ENCODE measurements at regions not wholly inside any gene's neighbourhood (a gene's known extent, or its start where the extent isn't known, plus 50 kb on each side); places are given as distances from the start of the nearest gene placed in this dataset.

- TF ChIP-seq GATA3 (IDR thresholded peaks at IDR 0.05; ENCODE audit: low read depth, low read length), result no peak
- TF ChIP-seq GATA2 (IDR thresholded peaks at IDR 0.05; ENCODE audit: low read depth, low read length), result no peak
Observed at GRCh38 chr18:24991141-24992060, 360.6 kb downstream of the ZNF521 start.

- no peak for TF ChIP-seq GATA3 (IDR thresholded peaks at IDR 0.05; ENCODE audit: low read depth, low read length)
- no peak for TF ChIP-seq GATA2 (IDR thresholded peaks at IDR 0.05; ENCODE audit: low read depth, low read length)
Observed at GRCh38 chr18:24992491-24992890, 359.5 kb downstream of the ZNF521 start.

- TF ChIP-seq GATA2 (IDR thresholded peaks at IDR 0.05; ENCODE audit: low read depth, low read length), result no peak
- no peak for TF ChIP-seq GATA3 (IDR thresholded peaks at IDR 0.05; ENCODE audit: low read depth, low read length)
Observed at GRCh38 chr18:24993628-24994027, 358.3 kb downstream of the ZNF521 start.

GRCh38 chr18:24995056-24995455, 356.9 kb downstream of the ZNF521 start:
- no peak for TF ChIP-seq GATA2 (IDR thresholded peaks at IDR 0.05; ENCODE audit: low read depth, low read length)
- no peak for TF ChIP-seq GATA3 (IDR thresholded peaks at IDR 0.05; ENCODE audit: low read depth, low read length)

- no peak for TF ChIP-seq GATA3 (IDR thresholded peaks at IDR 0.05; ENCODE audit: low read depth, low read length)
- TF ChIP-seq GATA2 (IDR thresholded peaks at IDR 0.05; ENCODE audit: low read depth, low read length), result no peak
Observed at GRCh38 chr18:24995755-24996154, 356.2 kb downstream of the ZNF521 start.

GRCh38 chr18:24999650-25000267, 352.2 kb downstream of the ZNF521 start:
- no peak for TF ChIP-seq GATA2 (IDR thresholded peaks at IDR 0.05; ENCODE audit: low read depth, low read length)
- TF ChIP-seq GATA3 (IDR thresholded peaks at IDR 0.05; ENCODE audit: low read depth, low read length), result no peak

- TF ChIP-seq GATA2 (IDR thresholded peaks at IDR 0.05; ENCODE audit: low read depth, low read length) (no peak), GATA3 (IDR thresholded peaks at IDR 0.05; ENCODE audit: low read depth, low read length) (no peak)
Observed at GRCh38 chr18:25001803-25002202, 350.2 kb downstream of the ZNF521 start.

- no peak for TF ChIP-seq GATA2 (IDR thresholded peaks at IDR 0.05; ENCODE audit: low read depth, low read length)
- TF ChIP-seq GATA3 (IDR thresholded peaks at IDR 0.05; ENCODE audit: low read depth, low read length), result no peak
Observed at GRCh38 chr18:25005541-25006403, 346.2 kb downstream of the ZNF521 start.

- TF ChIP-seq GATA2 (IDR thresholded peaks at IDR 0.05; ENCODE audit: low read depth, low read length) (no peak), GATA3 (IDR thresholded peaks at IDR 0.05; ENCODE audit: low read depth, low read length) (no peak)
Observed at GRCh38 chr18:25010623-25011374, 341.2 kb downstream of the ZNF521 start.
